ENCODE measurements at regions not wholly inside any gene's neighbourhood (a gene's known extent, or its start where the extent isn't known, plus 50 kb on each side); places are given as distances from the start of the nearest gene placed in this dataset.

GRCh38 chr2:54360055-54360792 is 95.9 kb upstream of the SPTBN1 start:
- DNase-seq (ENCODE audit: low read depth) = peak; percentile 80

- DNase-seq (ENCODE audit: low read depth) = no peak
Observed at GRCh38 chr2:54364409-54364808, 91.7 kb upstream of the SPTBN1 start.

GRCh38 chr2:54365661-54366060 is 90.5 kb upstream of the SPTBN1 start:
- DNase-seq (ENCODE audit: low read depth) = no peak

GRCh38 chr2:54366487-54367280 is 89.4 kb upstream of the SPTBN1 start:
- peak; percentile 11 for DNase-seq (ENCODE audit: low read depth)

- no peak for DNase-seq (ENCODE audit: low read depth)
Observed at GRCh38 chr2:54370405-54371104, 85.6 kb upstream of the SPTBN1 start.

- no peak for DNase-seq (ENCODE audit: low read depth)
Observed at GRCh38 chr2:54371460-54372065, 84.6 kb upstream of the SPTBN1 start.

- DNase-seq (ENCODE audit: low read depth) = no peak
Observed at GRCh38 chr2:54372361-54372760, 83.8 kb upstream of the SPTBN1 start.

- DNase-seq (ENCODE audit: low read depth) = no peak
Observed at GRCh38 chr2:54373855-54374254, 82.3 kb upstream of the SPTBN1 start.

GRCh38 chr2:54374591-54375364 is 81.3 kb upstream of the SPTBN1 start:
- no peak for DNase-seq (ENCODE audit: low read depth)

- no peak for DNase-seq (ENCODE audit: low read depth)
Observed at GRCh38 chr2:54377451-54377850, 78.7 kb upstream of the SPTBN1 start.

- no peak for DNase-seq (ENCODE audit: low read depth)
Observed at GRCh38 chr2:54377901-54378493, 78.1 kb upstream of the SPTBN1 start.

- no peak for DNase-seq (ENCODE audit: low read depth)
Observed at GRCh38 chr2:54380670-54381069, 75.5 kb upstream of the SPTBN1 start.

- DNase-seq (ENCODE audit: low read depth) = no peak
Observed at GRCh38 chr2:54381293-54381692, 74.8 kb upstream of the SPTBN1 start.

- no peak for DNase-seq (ENCODE audit: low read depth)
Observed at GRCh38 chr2:54382601-54383000, 73.5 kb upstream of the SPTBN1 start.

- no peak for DNase-seq (ENCODE audit: low read depth)
Observed at GRCh38 chr2:54384301-54385203, 71.6 kb upstream of the SPTBN1 start.

- no peak for DNase-seq (ENCODE audit: low read depth)
Observed at GRCh38 chr2:54385271-54385670, 70.9 kb upstream of the SPTBN1 start.

- no peak for DNase-seq (ENCODE audit: low read depth)
Observed at GRCh38 chr2:54386585-54386984, 69.5 kb upstream of the SPTBN1 start.

- no peak for DNase-seq (ENCODE audit: low read depth)
Observed at GRCh38 chr2:54387059-54387991, 68.8 kb upstream of the SPTBN1 start.

- no peak for DNase-seq (ENCODE audit: low read depth)
Observed at GRCh38 chr2:54388076-54388475, 68.1 kb upstream of the SPTBN1 start.
